ENCODE measurements at regions not wholly inside any gene's neighbourhood (a gene's known extent, or its start where the extent isn't known, plus 50 kb on each side); places are given as distances from the start of the nearest gene placed in this dataset.

DNA sequence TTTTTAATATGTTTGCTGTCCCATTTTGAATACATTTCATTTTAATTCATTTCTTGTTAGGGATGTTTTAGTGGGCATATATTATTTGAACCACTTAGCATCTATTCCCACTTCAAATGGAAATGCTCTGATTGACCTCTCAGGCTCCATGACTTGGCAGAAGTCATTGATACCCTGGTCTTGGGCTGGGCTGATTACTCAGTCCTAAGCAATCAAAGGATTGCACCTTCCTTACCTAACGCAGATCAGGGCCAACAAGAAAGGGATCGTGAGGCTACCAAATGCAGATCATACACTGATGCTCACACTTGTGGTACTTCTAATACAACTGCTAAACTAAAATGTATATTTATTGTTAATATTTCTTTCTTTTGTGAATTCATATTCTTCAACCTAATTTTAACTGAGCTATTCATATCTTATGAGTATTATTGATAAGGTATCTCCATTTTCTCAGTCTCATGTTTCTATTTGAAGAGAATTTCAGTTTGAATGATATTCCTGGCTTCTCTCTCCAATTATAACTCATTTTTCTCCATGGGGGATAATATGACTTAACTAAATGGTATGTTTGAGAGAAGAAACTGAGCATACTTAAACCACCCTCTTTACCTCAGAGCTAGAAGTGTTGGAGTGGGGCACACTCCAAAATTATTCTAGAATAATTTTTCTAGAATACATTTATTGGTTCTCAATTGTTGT is 615.5 kb upstream of the ADAMTS5 start:
- 97% methylated on average over 2 of the region's 2 CpGs for WGBS (ENCODE audit: low lambda C conversion rate, missing lambda C conversion rate)
- DNase-seq (ENCODE audit: low spot score), result no peak
- H3K4me3 ChIP-seq, result no peak overlapping the region
- H3K79me2 ChIP-seq, result no peaks in the 10 kb centered on the region
- no peaks in the 10 kb centered on the region for H3K36me3 ChIP-seq (replicated peaks; ENCODE audit: insufficient read depth, low read depth)
- no peaks in the 10 kb centered on the region for H4K20me1 ChIP-seq (ENCODE audit: insufficient read depth, poor library complexity, severe bottlenecking)
- no peak overlapping the region for H3K4me2 ChIP-seq
- H3K27me3 ChIP-seq, result no peaks in the 10 kb centered on the region
- no peak overlapping the region for H2AFZ ChIP-seq
- H3K27ac ChIP-seq, result no peak overlapping the region
- TF ChIP-seq, protein P1, sequence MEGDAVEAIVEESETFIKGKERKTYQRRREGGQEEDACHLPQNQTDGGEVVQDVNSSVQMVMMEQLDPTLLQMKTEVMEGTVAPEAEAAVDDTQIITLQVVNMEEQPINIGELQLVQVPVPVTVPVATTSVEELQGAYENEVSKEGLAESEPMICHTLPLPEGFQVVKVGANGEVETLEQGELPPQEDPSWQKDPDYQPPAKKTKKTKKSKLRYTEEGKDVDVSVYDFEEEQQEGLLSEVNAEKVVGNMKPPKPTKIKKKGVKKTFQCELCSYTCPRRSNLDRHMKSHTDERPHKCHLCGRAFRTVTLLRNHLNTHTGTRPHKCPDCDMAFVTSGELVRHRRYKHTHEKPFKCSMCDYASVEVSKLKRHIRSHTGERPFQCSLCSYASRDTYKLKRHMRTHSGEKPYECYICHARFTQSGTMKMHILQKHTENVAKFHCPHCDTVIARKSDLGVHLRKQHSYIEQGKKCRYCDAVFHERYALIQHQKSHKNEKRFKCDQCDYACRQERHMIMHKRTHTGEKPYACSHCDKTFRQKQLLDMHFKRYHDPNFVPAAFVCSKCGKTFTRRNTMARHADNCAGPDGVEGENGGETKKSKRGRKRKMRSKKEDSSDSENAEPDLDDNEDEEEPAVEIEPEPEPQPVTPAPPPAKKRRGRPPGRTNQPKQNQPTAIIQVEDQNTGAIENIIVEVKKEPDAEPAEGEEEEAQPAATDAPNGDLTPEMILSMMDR (IDR thresholded peaks at IDR 0.05; ENCODE audit: poor library complexity), result no peak
- TF ChIP-seq EZH2 (IDR thresholded peaks at IDR 0.05; ENCODE audit: borderline replicate concordance) (no peak), EZH2phosphoT487 (IDR thresholded peaks at IDR 0.05; ENCODE audit: low read depth, severe bottlenecking, unreplicated experiment) (no peak)
- no peaks in the 10 kb centered on the region for H3K4me1 ChIP-seq (ENCODE audit: insufficient read depth)
- no peaks in the 10 kb centered on the region for H3K9me3 ChIP-seq (ENCODE audit: low read depth)
- H3K9me2 ChIP-seq (replicated peaks; ENCODE audit: insufficient read depth), result no peaks in the 10 kb centered on the region

DNA sequence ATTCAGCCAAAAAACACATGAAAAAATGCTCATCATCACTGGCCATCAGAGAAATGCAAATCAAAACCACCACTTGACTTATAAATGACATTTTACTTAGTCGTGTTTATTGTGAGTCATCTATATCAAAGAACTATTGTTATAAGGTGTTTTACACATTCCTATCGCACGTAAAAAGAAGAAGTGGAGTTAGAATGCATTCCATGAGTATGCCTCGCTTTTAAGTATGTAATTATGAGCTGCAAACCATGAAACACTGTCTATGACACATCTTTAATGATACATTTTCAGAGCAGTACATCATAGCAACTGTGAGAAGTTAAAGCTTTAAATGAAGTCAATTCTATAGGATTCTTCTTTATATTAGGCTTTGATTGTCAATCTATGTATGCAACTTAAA is 614.3 kb upstream of the ADAMTS5 start:
- Histone ChIP-seq H3K36me3 (replicated peaks; ENCODE audit: insufficient read depth, low read depth) (no peaks in the 10 kb centered on the region), H4K20me1 (ENCODE audit: insufficient read depth, poor library complexity, severe bottlenecking) (no peaks in the 10 kb centered on the region), H3K4me3 (no peak overlapping the region), H3K4me1 (ENCODE audit: insufficient read depth) (no peaks in the 10 kb centered on the region), H2AFZ (no peak overlapping the region), H3K27me3 (no peaks in the 10 kb centered on the region), H3K9me2 (replicated peaks; ENCODE audit: insufficient read depth) (no peaks in the 10 kb centered on the region), H3K4me2 (no peak overlapping the region), H3K27ac (no peak overlapping the region), H3K9me3 (ENCODE audit: low read depth) (no peaks in the 10 kb centered on the region), H3K79me2 (no peaks in the 10 kb centered on the region)
- 90% methylated on average over 4 of the region's 4 CpGs for WGBS (ENCODE audit: low lambda C conversion rate, missing lambda C conversion rate)
- DNase-seq (ENCODE audit: low spot score), result no peak
- TF ChIP-seq, protein P1 (IDR thresholded peaks at IDR 0.05; ENCODE audit: poor library complexity), result no peak

DNA sequence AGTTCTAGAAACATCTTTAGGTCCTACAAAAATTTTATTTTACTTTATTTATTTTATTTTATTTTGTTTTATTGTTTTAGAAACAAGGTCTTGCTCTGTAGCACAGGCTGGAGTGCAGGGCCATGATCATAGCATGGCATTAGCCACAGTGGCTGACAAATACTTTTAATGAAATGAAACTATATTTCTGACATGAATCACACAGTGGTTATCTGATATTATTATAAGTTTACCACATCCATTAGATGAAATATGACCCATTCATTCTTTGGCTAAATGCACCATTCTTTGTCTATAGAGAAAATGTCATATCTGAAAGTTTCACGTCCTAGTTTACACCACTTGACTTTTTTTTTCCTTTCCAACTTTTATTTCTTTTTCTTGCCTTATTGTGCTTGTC is 613.4 kb upstream of the ADAMTS5 start:
- Histone ChIP-seq H3K27me3 (no peaks in the 10 kb centered on the region), H4K20me1 (ENCODE audit: insufficient read depth, poor library complexity, severe bottlenecking) (no peaks in the 10 kb centered on the region), H3K4me1 (ENCODE audit: insufficient read depth) (no peaks in the 10 kb centered on the region), H2AFZ (no peak overlapping the region), H3K4me3 (no peak overlapping the region), H3K79me2 (no peaks in the 10 kb centered on the region), H3K4me2 (no peak overlapping the region), H3K9me3 (ENCODE audit: low read depth) (no peaks in the 10 kb centered on the region), H3K27ac (no peak overlapping the region), H3K36me3 (replicated peaks; ENCODE audit: insufficient read depth, low read depth) (no peaks in the 10 kb centered on the region), H3K9me2 (replicated peaks; ENCODE audit: insufficient read depth) (no peaks in the 10 kb centered on the region)
- 87% methylated on average over 1 of the region's 1 CpG for WGBS (ENCODE audit: low lambda C conversion rate, missing lambda C conversion rate)
- DNase-seq (ENCODE audit: low spot score), result no peak
- TF ChIP-seq, protein P1 (IDR thresholded peaks at IDR 0.05; ENCODE audit: poor library complexity), result no peak
- no peak for TF ChIP-seq EZH2 (IDR thresholded peaks at IDR 0.05; ENCODE audit: borderline replicate concordance)
- TF ChIP-seq EZH2phosphoT487 (IDR thresholded peaks at IDR 0.05; ENCODE audit: low read depth, severe bottlenecking, unreplicated experiment), result no peak
